SK-N-MC (cell line): ENCODE measurements at regions not wholly inside any gene's neighbourhood (a gene's known extent, or its start where the extent isn't known, plus 50 kb on each side); places are given as distances from the start of the nearest gene placed in this dataset.

Experiments
- EZH2 ChIP-seq: fragments of 200-600 bp; sonication (generic); IDR thresholded peaks from one replicate; pipeline ENCODE4 v1.6.1; 2017; ENCODE audit warnings: antibody characterized with exemption
- FOXP2 ChIP-seq: optimal IDR thresholded peaks from 2 replicates; pipeline ENCODE3; 2011; ENCODE audit warnings: mild to moderate bottlenecking, moderate library complexity; ENCODE audit not compliant: insufficient read depth; ENCODE audit errors: extremely low read length, control extremely low read depth
- POLR2AphosphoS5 ChIP-seq: IDR thresholded peaks from 2 replicates; pipeline ENCODE4 v1.6.1; 2012; ENCODE audit warnings: mild to moderate bottlenecking, low read depth, low read length, borderline replicate concordance

DNA sequence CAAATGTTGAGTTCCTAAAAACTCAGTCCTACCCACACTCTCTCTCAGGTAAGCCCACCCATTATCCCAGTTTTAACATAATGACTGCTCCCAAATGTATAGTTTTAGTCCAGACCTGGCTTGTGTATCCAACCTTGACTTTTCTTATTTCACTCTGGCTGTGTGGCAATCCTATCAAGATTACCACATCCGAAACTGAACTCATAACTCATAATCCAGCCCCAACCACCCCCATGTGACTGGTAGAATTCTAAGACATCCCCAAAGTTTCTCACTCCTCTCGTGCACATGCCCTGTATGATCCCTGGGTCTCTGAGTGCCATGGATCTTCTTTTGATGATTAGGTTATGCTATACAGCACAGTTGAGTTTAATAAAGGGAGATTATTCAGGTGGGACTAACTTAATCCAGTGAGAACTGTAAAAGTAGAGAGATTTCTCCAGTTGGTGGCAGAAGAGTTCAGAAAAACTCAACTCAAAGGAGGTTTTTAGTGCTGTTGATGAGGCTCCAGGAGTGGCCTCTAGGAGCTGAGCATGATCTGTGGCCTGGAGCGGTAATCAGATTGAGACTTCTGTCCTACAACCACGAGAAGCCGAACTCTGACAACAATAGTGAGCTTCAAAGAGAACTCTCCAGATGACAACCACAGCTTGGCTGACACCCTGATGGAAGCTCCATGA, 413.4 kb downstream of the ZNF536 start:
- TF ChIP-seq POLR2AphosphoS5 (no peak), EZH2 (no peak), FOXP2 (no peak)
